ENCODE measurements at regions not wholly inside any gene's neighbourhood (a gene's known extent, or its start where the extent isn't known, plus 50 kb on each side); places are given as distances from the start of the nearest gene placed in this dataset.

DNA sequence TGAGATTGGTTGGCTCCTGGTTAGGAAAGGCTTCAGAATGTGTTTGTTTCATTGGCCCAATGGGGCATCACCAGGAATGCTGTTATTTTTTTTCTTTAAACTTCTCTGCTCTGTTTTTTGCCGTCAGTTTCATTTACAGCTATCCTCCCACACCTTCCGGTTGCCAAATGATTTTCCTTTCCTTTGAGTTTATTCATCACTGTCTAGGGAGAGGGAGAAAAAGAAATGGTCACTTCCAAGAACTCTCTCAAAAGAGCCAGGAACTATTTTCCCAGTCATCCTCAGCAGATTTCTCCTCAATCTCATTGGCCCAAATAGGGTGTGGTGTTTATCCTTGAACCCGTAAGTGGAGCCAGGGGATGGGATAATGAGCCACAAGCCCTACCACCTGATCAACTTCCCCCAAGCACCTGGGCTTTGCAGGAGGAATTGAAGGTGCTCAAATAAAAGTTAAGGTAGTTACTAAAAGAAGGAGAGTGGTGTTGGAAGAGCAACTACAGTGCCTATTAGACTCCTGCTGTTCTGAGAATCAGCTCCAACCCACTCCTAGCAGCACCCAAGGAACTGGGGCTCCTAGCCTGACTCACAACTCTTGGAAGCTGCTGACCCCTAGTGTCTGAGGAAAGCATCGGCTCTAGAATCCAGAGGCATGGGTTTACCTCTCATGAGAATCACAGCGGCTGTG lies 183.8 kb upstream of the IL12A start:
- DNase-seq, result peak; percentile 42 to 46

GRCh38 chr3:159805411-159805772 lies 183.2 kb upstream of the IL12A start:
- no peak for DNase-seq

- no peak for DNase-seq
Observed at GRCh38 chr3:159806412-159806811, 182.2 kb upstream of the IL12A start.

GRCh38 chr3:159807137-159808040 lies 181.2 kb upstream of the IL12A start:
- no peak for DNase-seq

GRCh38 chr3:159813822-159814531 lies 174.7 kb upstream of the IL12A start:
- DNase-seq, result no peak

DNA sequence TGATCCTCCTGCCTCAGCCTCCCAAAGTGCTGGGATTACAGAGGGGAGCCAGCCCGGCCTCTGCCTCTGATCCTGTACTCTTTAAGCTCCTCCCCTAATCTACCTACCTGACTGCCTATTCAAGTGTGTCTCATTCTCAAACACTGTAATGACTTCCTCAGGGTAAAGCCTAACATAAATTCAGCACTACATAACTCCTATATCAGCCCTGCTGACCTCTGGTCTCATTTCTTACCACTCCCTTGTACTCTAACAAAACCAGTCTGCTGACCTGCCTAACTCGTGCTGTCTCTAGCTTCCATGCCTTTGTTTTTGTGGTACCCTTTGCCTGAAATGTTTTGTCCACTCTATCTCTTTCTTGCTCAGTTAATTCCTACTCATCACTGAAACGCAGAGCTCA lies 172.1 kb upstream of the IL12A start:
- no peak for DNase-seq

DNA sequence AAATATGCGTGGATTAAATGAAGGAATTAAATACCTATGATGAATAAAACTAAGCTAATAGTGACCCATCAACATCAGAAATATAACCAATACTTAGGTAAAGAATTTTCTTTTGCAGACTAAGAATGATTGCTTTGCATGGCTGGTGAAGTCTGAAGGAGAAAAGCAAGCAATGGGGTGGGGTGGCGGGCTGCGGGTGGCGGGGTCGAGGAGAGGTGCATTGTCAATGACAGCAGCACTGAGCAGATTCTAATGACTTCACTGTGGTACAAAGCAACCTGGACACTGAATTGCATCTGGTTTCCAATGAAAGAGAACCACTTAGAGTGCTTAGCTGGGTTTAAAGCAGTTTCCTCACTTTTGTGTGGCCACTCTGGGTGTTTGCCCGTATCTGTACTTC lies 171.5 kb upstream of the IL12A start:
- DNase-seq, result no peak

- no peak for DNase-seq
Observed at GRCh38 chr3:159817571-159817970, 171.1 kb upstream of the IL12A start.

DNA sequence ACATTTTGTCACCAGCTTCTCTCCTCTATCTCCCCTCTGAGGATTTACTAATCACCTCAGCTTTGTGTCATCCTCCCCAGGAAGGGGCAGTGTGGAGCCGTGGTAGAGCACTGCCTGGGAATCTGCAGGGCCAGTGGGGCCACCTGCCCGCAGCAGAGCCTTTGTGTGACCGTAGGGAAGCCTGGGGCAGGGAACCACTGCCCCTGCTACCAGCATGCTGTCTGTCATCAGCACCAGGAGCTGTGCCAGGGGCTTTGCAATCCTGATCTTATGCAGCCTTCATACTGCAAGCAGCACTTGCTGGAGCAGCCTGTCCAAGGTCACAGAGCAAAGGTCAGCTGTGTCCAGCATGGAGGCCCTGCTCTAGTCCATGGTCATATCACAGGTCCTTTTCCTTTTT lies 170.2 kb upstream of the IL12A start:
- DNase-seq, result no peak

DNA sequence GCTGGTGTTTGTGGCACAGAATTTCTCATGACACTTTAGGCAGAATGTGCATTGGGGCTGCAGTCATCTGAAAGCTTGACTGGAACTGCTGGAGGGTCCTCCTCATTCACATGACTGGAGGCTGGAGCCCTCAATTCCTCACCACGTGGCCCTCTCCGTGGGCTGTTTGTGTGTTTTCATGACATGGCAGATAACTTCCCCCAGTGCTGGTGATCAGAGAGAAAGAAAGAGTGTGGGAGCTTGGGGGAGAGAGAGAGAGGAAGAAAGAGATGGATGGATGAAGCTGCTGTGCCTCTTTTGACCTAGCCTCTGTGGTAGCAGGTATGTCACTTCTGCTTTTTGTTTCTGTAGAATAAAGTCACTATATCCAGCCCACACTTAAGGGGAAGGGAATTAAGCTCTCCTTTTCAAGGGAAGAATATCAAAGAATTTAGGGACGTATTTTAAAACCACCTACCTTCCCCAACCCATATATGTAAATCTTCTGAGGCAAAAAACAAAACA lies 169.6 kb upstream of the IL12A start:
- no peak for DNase-seq

GRCh38 chr3:159819676-159820075 lies 169.0 kb upstream of the IL12A start:
- no peak for DNase-seq

GRCh38 chr3:159821110-159821509 lies 167.5 kb upstream of the IL12A start:
- no peak for DNase-seq

DNA sequence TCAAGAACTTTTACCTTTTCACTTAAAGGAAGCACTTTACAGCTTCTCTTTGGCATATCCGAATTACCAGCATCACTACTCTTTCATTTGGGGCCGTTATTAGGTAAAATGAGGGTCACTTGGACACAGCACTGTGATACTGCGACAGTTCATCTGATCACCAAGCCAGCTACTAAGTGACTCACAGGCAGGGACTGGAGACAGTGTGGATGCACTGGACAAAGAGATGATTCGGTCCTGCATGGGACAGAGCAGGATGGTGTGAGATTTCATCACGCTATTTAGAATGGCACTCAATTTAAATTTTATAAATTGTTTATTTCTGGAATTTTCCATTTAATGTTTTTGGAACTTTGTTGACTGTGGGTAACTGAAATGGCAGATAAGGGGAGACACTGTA lies 166.9 kb upstream of the IL12A start:
- no peak for DNase-seq

DNA sequence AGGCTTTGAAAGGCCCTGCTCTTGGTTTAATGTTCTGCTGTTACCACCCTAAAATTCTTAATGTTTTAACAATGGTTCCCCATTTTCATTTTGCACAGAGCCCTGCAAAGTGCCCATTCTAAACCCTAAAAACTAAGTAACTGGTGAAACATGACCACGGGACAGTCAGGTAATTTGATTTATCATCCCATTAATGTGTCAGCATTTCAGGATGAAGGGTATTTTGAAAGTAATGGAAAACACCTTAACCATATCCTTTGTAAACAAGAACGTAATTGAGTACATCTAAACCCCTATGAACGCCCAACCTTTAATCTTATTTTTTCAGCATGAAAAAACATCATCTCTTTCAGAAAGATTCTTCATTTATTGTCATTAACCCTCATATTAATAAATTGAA lies 164.9 kb upstream of the IL12A start:
- DNase-seq, result no peak

DNA sequence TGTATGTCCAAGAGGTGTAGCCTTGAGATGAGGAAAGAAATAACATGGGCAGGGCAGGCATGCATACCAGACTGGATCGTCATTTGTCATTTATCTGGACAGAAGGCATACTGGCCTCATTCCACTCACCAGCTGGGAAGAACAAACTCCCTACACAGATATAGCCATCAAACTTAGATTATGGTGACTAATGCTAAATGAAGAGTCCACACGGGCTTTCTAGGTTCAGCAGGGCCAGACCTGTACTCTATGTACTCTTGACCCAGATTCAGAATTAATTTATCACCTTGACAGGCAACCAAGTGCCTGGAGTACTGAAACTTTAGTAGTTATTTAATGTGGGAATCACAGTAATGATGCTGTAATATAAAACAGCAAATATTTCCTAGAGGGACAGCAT lies 164.3 kb upstream of the IL12A start:
- no peak for DNase-seq

DNA sequence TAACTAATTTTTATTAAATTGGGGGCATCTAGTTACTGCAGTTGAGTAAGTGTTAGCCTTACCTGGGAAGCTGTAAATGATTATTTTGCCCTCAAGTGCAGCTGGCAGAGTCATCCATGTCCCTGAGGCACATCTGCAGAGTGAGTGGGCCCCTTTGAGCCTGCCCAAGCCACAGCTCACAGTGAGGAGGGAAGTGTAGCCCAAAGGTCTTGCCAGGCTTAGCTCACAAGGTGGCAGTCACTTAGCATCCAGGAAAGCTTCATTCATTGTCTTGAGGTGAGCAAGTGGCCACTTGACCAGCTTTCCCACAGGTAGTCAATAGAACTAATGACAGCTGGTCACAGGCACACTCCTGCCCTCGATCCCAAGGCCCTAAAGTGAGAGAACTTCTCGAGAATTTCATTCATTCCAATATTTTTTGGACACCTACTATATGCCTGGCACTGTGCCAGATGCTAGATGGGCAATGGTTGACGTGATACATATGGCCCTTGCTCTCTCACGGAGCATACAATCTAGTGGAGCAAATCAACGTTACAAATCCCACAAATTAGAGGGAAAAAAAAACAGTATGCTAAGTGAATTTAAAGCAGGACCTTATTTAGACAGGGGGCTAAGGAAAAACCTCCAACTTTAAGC lies 163.3 kb upstream of the IL12A start:
- DNase-seq, result no peak

GRCh38 chr3:159828542-159828943 lies 160.1 kb upstream of the IL12A start:
- no peak for DNase-seq

DNA sequence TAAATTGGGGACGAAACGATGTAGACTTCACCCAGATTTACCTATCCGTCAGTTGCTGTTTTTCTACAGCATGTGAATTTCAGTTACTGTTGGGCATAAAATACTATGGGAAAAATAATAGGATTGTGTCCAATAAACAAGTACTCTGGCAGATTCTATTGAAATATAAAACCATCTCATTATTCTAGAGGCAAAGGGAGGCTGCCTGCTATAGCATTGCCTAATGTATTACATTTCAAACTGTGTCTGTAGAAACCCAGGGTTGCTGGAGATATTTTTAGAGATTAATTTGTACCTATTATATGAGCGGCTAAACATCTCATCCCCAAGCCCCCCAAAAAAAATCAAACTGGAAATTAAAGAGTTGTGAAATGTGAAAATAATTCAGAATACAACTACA lies 159.6 kb upstream of the IL12A start:
- DNase-seq, result no peak

DNA sequence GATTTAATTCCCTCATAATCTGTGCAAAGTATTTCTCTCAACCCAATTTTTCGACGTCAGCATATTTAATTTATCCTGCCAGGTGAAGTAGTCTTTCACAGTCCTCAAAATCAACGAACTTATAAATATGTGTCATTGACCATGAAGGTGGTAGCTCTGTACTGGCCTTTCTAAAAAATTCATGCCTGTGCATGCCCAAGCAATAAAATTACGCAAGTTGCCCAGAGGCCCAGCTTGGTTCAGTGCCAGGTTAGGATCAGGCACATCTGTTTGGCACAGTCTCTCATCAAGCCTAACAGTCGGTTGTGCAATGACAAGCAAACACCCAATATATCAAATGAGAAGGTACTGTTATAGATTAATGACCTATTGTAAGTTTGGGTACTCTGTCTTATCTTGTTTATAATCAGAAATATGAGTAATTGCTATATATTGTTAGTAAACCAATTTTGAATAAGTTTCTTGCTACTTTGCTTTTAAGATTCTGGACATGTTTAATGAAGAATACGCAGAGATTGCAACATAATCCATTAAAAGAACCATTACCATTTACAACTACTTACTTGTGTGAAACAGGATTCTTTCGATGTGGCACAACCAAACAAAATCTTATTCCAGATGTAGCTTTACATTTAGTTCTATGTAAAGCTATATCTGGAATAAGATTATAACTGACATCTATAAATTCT lies 159.0 kb upstream of the IL12A start:
- DNase-seq, result no peak

- DNase-seq, result no peak
Observed at GRCh38 chr3:159830523-159831154, 158.0 kb upstream of the IL12A start.

DNA sequence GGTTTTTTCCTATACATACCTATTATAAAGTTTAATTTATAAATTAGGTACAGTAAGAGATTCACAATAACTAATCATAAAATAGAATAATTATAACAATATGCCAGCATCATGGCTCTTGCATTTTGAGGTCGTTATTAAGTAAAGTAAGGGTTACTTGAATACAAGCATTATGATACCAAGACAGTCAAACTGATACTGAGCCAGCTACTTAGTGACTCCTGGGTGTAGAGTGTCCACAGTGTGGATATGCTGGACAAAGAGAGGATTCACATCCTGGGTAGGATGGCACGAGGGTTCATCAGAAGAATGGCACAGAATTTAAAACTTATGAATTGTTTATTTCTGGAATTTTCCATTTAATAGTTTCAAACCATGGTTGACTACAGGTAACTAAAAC lies 157.2 kb upstream of the IL12A start:
- no peak for DNase-seq

- DNase-seq, result no peak
Observed at GRCh38 chr3:159832024-159832423, 156.6 kb upstream of the IL12A start.

Measured in activated T-cell treated with anti-CD3 and anti-CD28 coated beads, Interleukin-2, amount 50 U/mL, for 48 hours (primary cell).